ENCODE measurements at regions not wholly inside any gene's neighbourhood (a gene's known extent, or its start where the extent isn't known, plus 50 kb on each side); places are given as distances from the start of the nearest gene placed in this dataset.

- no peaks in the 10 kb centered on the region for H3K9me3 ChIP-seq (ENCODE audit: control insufficient read depth, low read length, poor library complexity, severe bottlenecking)
- Mint-ChIP-seq H3K4me1 (no peaks in the 10 kb centered on the region), H3K4me3 (no peak overlapping the region), H3K27ac (no peak overlapping the region), H3K27me3 (peaks cover 9% of the 10 kb centered on the region), H3K36me3 (ENCODE audit: low read depth) (no peaks in the 10 kb centered on the region)
- DNase-seq (no peak), ATAC-seq (no peak)
Observed at GRCh38 chr3:99534951-99535704, 103.3 kb upstream of the COL8A1 start.

DNA sequence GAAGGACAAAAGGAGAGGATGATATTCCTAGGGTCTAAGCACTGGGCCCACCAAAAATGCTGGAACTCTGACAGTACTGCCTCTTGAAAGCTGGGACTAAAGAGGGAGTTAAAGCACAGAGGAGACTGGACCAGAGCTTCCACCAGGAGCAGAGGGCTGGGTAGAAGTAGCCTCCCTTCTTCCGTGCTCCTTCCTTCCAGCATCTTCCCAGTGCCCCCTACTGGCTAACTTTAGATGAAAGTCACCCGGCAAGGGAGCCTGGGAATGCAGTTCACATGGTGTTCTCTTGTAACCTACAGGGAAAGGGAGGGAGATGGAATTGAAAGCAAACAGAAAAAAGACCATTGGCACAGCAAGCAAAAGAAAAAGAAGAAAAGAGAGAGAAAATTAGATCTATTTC, 106.1 kb upstream of the COL8A1 start:
- no peak for DNase-seq
- ATAC-seq: no peak
- no peaks in the 10 kb centered on the region for H3K9me3 ChIP-seq (ENCODE audit: control insufficient read depth, low read length, poor library complexity, severe bottlenecking)
- no peaks in the 10 kb centered on the region for H3K36me3 Mint-ChIP-seq (ENCODE audit: low read depth)
- H3K4me3 Mint-ChIP-seq: no peak overlapping the region
- no peak overlapping the region for H3K27ac Mint-ChIP-seq
- peaks cover 9% of the 10 kb centered on the region for H3K27me3 Mint-ChIP-seq
- no peaks in the 10 kb centered on the region for H3K4me1 Mint-ChIP-seq

DNA sequence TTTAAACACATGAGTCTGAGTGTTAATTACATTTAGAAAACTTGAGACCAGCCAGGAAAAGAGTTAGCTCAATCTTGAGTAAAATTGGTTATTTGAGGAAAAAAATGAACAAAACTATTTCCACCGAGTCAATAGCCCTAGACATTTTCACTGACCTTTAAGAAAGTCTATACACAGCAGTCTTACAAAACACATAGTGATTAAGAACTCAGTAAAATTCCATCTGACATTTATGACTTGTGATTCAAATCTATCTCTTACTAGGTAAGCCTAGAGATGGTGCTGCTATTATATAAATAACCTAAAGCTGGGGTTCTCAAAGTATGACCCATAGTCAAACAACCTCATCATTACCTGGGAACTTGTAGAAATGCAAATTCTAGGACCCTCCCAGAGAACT, 109.1 kb upstream of the COL8A1 start:
- Mint-ChIP-seq H3K36me3 (ENCODE audit: low read depth) (no peaks in the 10 kb centered on the region), H3K4me1 (no peaks in the 10 kb centered on the region), H3K4me3 (no peak overlapping the region), H3K27ac (no peak overlapping the region), H3K27me3 (peaks cover 4% of the 10 kb centered on the region)
- no peak for ATAC-seq
- H3K9me3 ChIP-seq (ENCODE audit: control insufficient read depth, low read length, poor library complexity, severe bottlenecking): no peaks in the 10 kb centered on the region
- no peak for DNase-seq

GRCh38 chr3:99526921-99527320, 111.5 kb upstream of the COL8A1 start:
- H3K36me3 Mint-ChIP-seq (ENCODE audit: low read depth): no peaks in the 10 kb centered on the region
- ATAC-seq: no peak

GRCh38 chr3:99524559-99524958, 113.8 kb upstream of the COL8A1 start:
- Mint-ChIP-seq H3K27me3 (no peaks in the 10 kb centered on the region), H3K27ac (no peak overlapping the region), H3K36me3 (ENCODE audit: low read depth) (no peaks in the 10 kb centered on the region), H3K4me3 (no peak overlapping the region), H3K4me1 (no peaks in the 10 kb centered on the region)
- DNase-seq: no peak
- H3K9me3 ChIP-seq (ENCODE audit: control insufficient read depth, low read length, poor library complexity, severe bottlenecking): no peaks in the 10 kb centered on the region
- no peak for ATAC-seq

More at GRCh38 chr3:99526921-99527320, 111.5 kb upstream of the COL8A1 start:
- DNase-seq: no peak
- H3K9me3 ChIP-seq (ENCODE audit: control insufficient read depth, low read length, poor library complexity, severe bottlenecking): no peaks in the 10 kb centered on the region
- Mint-ChIP-seq H3K4me3 (no peak overlapping the region), H3K27me3 (no peaks in the 10 kb centered on the region), H3K4me1 (no peaks in the 10 kb centered on the region), H3K27ac (no peak overlapping the region)

DNA sequence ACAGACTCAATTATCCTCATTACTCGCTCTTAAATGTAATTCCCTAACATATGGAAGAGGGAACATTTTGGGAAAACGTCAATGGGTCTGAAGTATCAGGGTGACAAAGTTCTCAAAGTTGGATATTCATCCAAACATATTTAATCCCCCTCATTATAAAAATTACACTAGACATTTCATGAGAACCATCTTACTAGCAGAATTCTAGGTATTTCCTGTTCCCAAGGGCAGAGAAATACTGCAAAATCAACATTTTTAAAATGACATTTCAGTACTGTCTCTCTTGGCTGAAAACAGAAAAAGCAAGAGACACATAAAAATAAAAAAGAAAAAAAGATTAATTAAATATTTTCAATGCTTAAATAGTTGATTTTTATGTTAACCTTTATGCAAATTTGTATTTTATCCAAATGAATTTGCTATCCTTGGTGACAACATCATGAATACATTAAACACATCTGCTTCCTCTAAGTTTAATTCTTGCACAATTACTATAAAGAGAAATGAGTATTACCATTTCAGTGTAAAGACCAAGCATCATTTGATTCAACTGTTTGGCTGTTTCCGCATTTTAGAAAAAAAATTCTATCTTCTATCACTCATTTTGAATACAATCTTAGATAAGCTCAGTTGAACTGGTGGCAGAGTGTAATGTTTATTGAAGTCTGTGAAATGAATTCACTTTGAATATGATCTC, 114.8 kb upstream of the COL8A1 start:
- Mint-ChIP-seq H3K27ac (no peak overlapping the region), H3K4me1 (no peaks in the 10 kb centered on the region), H3K27me3 (no peaks in the 10 kb centered on the region), H3K4me3 (no peak overlapping the region), H3K36me3 (ENCODE audit: low read depth) (no peaks in the 10 kb centered on the region)
- no peaks in the 10 kb centered on the region for H3K9me3 ChIP-seq (ENCODE audit: control insufficient read depth, low read length, poor library complexity, severe bottlenecking)
- no peak for DNase-seq
- no peak for ATAC-seq

DNA sequence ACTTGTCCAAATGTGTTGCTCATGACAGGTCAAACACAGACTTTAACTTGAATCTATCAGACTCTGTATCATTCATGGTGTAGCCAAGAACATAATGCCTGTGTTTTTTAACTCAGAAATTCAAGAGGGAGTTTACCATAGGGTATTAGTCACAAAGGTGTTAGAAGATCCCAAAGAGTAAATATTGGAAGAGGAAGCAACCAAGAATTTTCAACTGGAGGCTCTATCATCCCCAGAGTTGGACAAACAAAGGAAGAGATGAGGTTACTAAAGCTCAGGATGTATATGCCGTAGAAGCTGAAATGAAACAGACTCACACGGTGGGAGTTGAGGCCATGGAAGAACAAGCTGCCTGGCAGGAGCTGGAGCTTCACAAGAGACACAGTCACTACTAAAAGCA, 116.2 kb upstream of the COL8A1 start:
- no peak for DNase-seq
- no peaks in the 10 kb centered on the region for H3K9me3 ChIP-seq (ENCODE audit: control insufficient read depth, low read length, poor library complexity, severe bottlenecking)
- Mint-ChIP-seq H3K4me1 (no peaks in the 10 kb centered on the region), H3K27ac (no peak overlapping the region), H3K27me3 (no peaks in the 10 kb centered on the region), H3K4me3 (no peak overlapping the region), H3K36me3 (ENCODE audit: low read depth) (no peaks in the 10 kb centered on the region)
- ATAC-seq: no peak

GRCh38 chr3:99521551-99521950, 116.8 kb upstream of the COL8A1 start:
- DNase-seq (no peak), ATAC-seq (no peak)
- no peaks in the 10 kb centered on the region for H3K36me3 Mint-ChIP-seq (ENCODE audit: low read depth)
- no peaks in the 10 kb centered on the region for H3K4me1 Mint-ChIP-seq
- no peak overlapping the region for H3K27ac Mint-ChIP-seq
- H3K27me3 Mint-ChIP-seq: no peaks in the 10 kb centered on the region
- H3K4me3 Mint-ChIP-seq: no peak overlapping the region
- no peaks in the 10 kb centered on the region for H3K9me3 ChIP-seq (ENCODE audit: control insufficient read depth, low read length, poor library complexity, severe bottlenecking)

- no peaks in the 10 kb centered on the region for H3K4me1 Mint-ChIP-seq
- no peaks in the 10 kb centered on the region for H3K36me3 Mint-ChIP-seq (ENCODE audit: low read depth)
- H3K9me3 ChIP-seq (ENCODE audit: control insufficient read depth, low read length, poor library complexity, severe bottlenecking): no peaks in the 10 kb centered on the region
- ATAC-seq: no peak
- no peaks in the 10 kb centered on the region for H3K27me3 Mint-ChIP-seq
- H3K27ac Mint-ChIP-seq: no peak overlapping the region
- no peak overlapping the region for H3K4me3 Mint-ChIP-seq
- DNase-seq: no peak
Observed at GRCh38 chr3:99520513-99520912, 117.9 kb upstream of the COL8A1 start.

DNA sequence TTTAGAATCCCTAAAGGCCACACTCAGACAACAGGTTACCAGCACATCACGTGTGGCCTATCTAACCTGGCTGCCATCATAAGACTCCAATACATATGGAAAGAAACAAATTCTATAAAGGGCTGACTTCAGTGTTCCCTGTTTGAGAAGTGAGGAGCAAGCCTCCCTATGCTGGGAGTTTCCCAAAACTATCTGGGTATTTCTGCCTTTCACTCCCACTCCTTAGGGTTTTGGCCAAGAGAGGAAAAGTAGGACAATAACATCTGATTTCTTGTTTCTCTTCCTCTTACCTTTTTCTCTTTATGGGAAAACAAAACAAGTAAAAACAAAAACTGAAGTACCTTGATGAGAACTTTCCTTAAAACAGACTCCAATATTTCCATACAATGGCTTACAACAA, 121.5 kb upstream of the COL8A1 start:
- Mint-ChIP-seq H3K27me3 (no peaks in the 10 kb centered on the region), H3K4me1 (no peaks in the 10 kb centered on the region), H3K27ac (no peak overlapping the region), H3K36me3 (ENCODE audit: low read depth) (no peaks in the 10 kb centered on the region), H3K4me3 (no peak overlapping the region)
- no peaks in the 10 kb centered on the region for H3K9me3 ChIP-seq (ENCODE audit: control insufficient read depth, low read length, poor library complexity, severe bottlenecking)
- DNase-seq (no peak), ATAC-seq (no peak)

DNA sequence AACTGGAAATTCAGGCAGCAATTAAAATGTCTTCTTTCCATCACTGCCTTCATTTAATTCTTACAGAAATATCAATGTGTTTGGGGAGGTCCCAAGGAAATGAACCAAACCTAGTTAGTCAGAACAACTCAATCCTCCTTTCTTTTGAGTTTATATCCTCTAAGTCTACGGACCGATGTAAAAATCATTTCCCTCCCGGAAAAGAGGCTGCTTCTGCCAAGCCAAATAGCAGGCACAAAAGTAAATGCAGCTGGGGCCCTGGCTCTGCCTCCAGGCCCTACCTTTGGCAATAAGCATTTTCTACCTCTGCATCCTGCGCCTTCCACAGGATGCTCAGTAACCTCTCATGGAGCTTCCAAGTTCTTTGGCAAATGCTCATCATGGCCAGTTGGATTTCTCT, 122.5 kb upstream of the COL8A1 start:
- Mint-ChIP-seq H3K27ac (no peak overlapping the region), H3K4me1 (no peaks in the 10 kb centered on the region), H3K27me3 (no peaks in the 10 kb centered on the region), H3K36me3 (ENCODE audit: low read depth) (no peaks in the 10 kb centered on the region), H3K4me3 (no peak overlapping the region)
- no peaks in the 10 kb centered on the region for H3K9me3 ChIP-seq (ENCODE audit: control insufficient read depth, low read length, poor library complexity, severe bottlenecking)
- DNase-seq (no peak), ATAC-seq (no peak)

- H3K9me3 ChIP-seq (ENCODE audit: control insufficient read depth, low read length, poor library complexity, severe bottlenecking): peaks cover 2% of the 10 kb centered on the region
- Mint-ChIP-seq H3K36me3 (ENCODE audit: low read depth) (no peaks in the 10 kb centered on the region), H3K27ac (no peak overlapping the region), H3K4me1 (peaks cover 3% of the 10 kb centered on the region), H3K4me3 (no peak overlapping the region), H3K27me3 (no peaks in the 10 kb centered on the region)
- ATAC-seq (no peak), DNase-seq (no peak)
Observed at GRCh38 chr3:99509224-99509623, 129.2 kb upstream of the COL8A1 start.

DNA sequence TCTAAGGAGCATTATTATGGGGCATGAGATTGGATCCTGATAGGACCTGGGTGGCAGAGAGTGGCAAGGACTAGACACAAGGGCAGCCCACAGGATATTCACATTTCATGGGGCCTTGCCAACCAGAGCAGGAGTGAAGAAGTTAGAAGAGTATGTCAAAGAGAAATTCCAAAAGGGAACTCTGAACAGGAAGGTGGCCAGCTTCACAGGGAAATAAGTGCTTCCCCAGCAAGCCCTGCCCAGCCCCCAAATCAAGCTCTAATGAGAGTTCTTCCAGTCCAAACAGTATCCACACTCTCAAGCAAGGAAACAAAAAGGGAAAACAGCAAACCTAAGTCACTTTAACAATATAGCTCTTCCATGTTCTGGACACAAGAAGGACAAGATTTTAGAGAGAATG, 130.2 kb upstream of the COL8A1 start:
- Mint-ChIP-seq H3K27me3 (no peaks in the 10 kb centered on the region), H3K4me3 (no peak overlapping the region), H3K36me3 (ENCODE audit: low read depth) (no peaks in the 10 kb centered on the region), H3K4me1 (peaks cover 3% of the 10 kb centered on the region), H3K27ac (no peak overlapping the region)
- ATAC-seq (no peak), DNase-seq (no peak)
- H3K9me3 ChIP-seq (ENCODE audit: control insufficient read depth, low read length, poor library complexity, severe bottlenecking): peaks cover 2% of the 10 kb centered on the region

Measured in T-helper 17 cell (primary cell).